MCF 10A (cell line): ENCODE measurements at regions not wholly inside any gene's neighbourhood (a gene's known extent, or its start where the extent isn't known, plus 50 kb on each side); places are given as distances from the start of the nearest gene placed in this dataset.

Experiments used
- BruUV-seq: library from RNA; stranded (reverse); fragments of 400-500 nt; replicated peaks from 2 replicates; lab custom pipeline; 2021; lab: Mats Ljungman, UMichigan
- CTCF ChIA-PET: fragments of 300-600 bp; sonication (Branson Sonifier 250); formaldehyde crosslinking; extraction: SDS; loops from one replicate; lab custom pipeline; 2021; ENCODE audit warnings: antibody characterized with exemption, inconsistent platforms; lab: Yijun Ruan, JAX
- POLR2A ChIA-PET: fragments of 300-600, 350-650 bp; sonication (Branson Sonifier 250); formaldehyde crosslinking; extraction: SDS; loops from one replicate; lab custom pipeline; 2020; ENCODE audit warnings: antibody characterized with exemption, inconsistent platforms; lab: Yijun Ruan, JAX
- DNase-seq: peaks from one replicate; pipeline ENCODE4 v3.0.0-alpha.2; 2018; ENCODE audit not compliant: unreplicated experiment
- H3K27ac Mint-ChIP-seq: one replicate; pipeline ENCODE4 v1.8.0; 2022; ENCODE audit warnings: mild to moderate bottlenecking, low read depth, mixed read lengths; ENCODE audit not compliant: unreplicated experiment
- H3K27me3 Mint-ChIP-seq: one replicate; pipeline ENCODE4 v1.8.0; 2022; ENCODE audit warnings: mixed read lengths; ENCODE audit not compliant: insufficient read depth, unreplicated experiment
- H3K36me3 Mint-ChIP-seq: one replicate; pipeline ENCODE4 v1.8.0; 2022; ENCODE audit warnings: mild to moderate bottlenecking, moderate library complexity, mixed read lengths; ENCODE audit not compliant: insufficient read depth, unreplicated experiment
- H3K4me1 Mint-ChIP-seq: one replicate; pipeline ENCODE4 v1.8.0; 2022; ENCODE audit warnings: mixed read lengths; ENCODE audit not compliant: insufficient read depth, unreplicated experiment
- H3K4me3 Mint-ChIP-seq: one replicate; pipeline ENCODE4 v1.8.0; 2022; ENCODE audit warnings: mild to moderate bottlenecking, moderate library complexity, mixed read lengths; ENCODE audit not compliant: unreplicated experiment
- H3K9me3 Mint-ChIP-seq: one replicate; pipeline ENCODE4 v1.8.0; 2022; ENCODE audit warnings: mixed read lengths; ENCODE audit not compliant: unreplicated experiment
- intact Hi-C: fragments of 100-400 bp; cut with micrococcal nuclease; formaldehyde crosslinking; loops from 2 replicates; pipeline ENCODE4 v1.14.1; 2022
- TF ChIP-seq, protein P1 (sequence below): fragments of 200-600 bp; IDR thresholded peaks from one replicate; pipeline ENCODE4 v1.8.0; 2022; ENCODE audit warnings: antibody characterized with exemption, mild to moderate bottlenecking; ENCODE audit not compliant: unreplicated experiment

DNA sequence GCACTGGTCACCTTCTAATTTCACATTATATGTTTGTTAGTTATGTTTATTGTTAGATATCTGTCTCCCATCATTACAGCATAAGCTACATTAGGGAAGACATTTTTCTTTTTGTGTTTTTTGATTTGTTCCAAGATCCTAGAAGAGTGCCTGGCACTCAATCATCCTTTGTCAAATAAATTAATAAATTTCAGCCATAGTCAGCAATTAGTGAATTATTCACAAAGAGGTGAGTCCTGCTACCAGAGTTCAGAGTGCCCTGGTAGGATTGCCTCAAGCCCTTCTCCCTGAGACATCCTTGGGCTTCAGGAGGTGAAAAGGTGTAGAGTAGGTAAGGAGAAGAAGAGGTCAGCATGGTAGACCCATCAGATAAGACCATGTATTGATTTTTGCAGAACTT is 186.2 kb upstream of the CTAGE1 start:
- CTCF ChIA-PET, result interaction anchor here (1.5 kb wide), 1 partner anchor 13 kb away, joined by 3 read pairs; no protein-coding TSS in a partner anchor
- no peak for DNase-seq
- Mint-ChIP-seq H3K27ac (no peak overlapping the region), H3K9me3 (no peaks in the 10 kb centered on the region), H3K4me3 (no peak overlapping the region), H3K27me3 (peaks cover 10% of the 10 kb centered on the region), H3K36me3 (no peaks in the 10 kb centered on the region), H3K4me1 (peaks cover 14% of the 10 kb centered on the region)
- TF ChIP-seq, protein P1, sequence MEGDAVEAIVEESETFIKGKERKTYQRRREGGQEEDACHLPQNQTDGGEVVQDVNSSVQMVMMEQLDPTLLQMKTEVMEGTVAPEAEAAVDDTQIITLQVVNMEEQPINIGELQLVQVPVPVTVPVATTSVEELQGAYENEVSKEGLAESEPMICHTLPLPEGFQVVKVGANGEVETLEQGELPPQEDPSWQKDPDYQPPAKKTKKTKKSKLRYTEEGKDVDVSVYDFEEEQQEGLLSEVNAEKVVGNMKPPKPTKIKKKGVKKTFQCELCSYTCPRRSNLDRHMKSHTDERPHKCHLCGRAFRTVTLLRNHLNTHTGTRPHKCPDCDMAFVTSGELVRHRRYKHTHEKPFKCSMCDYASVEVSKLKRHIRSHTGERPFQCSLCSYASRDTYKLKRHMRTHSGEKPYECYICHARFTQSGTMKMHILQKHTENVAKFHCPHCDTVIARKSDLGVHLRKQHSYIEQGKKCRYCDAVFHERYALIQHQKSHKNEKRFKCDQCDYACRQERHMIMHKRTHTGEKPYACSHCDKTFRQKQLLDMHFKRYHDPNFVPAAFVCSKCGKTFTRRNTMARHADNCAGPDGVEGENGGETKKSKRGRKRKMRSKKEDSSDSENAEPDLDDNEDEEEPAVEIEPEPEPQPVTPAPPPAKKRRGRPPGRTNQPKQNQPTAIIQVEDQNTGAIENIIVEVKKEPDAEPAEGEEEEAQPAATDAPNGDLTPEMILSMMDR, result no peak
- BruUV-seq, result no TSS peak
- POLR2A ChIA-PET, result interaction anchor here (1.5 kb wide), 1 partner anchor 13 kb away, joined by 3 read pairs; no protein-coding TSS in a partner anchor
- intact Hi-C loops, result no loop called here

DNA sequence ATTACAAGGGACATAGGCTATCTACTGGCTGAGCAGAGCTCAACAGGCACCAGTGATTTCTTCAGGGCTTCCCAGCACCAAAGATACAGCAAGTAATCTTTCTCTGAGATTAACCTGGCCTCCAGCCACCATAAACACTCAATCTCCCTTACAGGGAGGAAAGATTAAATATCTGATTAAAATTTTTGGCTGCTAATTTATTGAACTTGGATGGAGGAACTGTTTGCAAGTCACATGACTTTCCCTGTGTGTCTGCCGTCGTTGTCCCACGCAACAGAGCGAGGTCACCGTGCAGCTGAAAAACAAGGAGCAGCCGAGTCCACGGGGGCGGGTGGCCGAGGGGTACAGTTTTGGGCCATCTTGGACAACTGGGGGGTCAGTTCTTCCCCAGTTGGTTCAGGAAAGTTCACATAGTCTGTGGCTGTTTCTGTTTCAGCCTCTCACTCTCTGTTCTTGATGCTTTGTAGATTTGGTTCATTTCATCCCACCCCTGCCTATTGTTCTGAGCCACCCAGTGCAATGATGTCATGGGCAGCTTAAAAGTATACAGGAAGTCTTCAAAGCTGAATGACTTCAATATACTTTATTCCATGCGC is 186.8 kb upstream of the CTAGE1 start:
- Mint-ChIP-seq H3K27ac (no peak overlapping the region), H3K9me3 (no peaks in the 10 kb centered on the region), H3K36me3 (no peaks in the 10 kb centered on the region), H3K4me1 (peaks cover 14% of the 10 kb centered on the region), H3K4me3 (no peak overlapping the region), H3K27me3 (peaks cover 4% of the 10 kb centered on the region)
- intact Hi-C loops, result no loop called here
- no peak for DNase-seq
- POLR2A ChIA-PET, result interaction anchor here (0.7 to 1.5 kb wide), 2 partner anchors 13 to 16 kb away, joined by 3 read pairs; no protein-coding TSS in a partner anchor
- TF ChIP-seq, protein P1, result no peak
- CTCF ChIA-PET, result interaction anchor here (0.7 to 1.5 kb wide), 2 partner anchors 13 to 102 kb away, joined by 3 read pairs; no protein-coding TSS in a partner anchor
- no TSS peak for BruUV-seq

DNA sequence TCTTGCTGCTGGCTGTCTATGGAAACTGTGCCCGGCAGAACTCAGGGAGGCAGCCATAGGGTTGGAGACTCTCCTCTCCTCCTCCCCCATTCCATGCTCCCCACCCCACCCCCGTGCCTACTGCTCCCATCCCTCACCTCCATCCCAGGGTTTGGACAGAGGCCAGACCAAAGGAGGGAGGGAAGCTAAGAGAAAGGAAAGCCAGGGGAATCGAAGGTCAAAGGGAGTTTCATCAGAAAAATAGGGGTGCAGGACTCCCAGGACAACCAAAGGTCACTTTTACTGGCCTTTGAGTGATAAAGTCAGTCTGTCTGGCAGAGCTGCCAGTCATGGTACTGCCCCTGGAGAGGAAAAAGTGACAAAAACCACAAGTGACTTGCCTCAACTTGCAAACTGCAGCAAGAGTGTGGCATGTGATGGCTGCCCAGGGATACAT is 187.3 kb upstream of the CTAGE1 start:
- CTCF ChIA-PET, result interaction anchor here (0.7 kb wide), 1 partner anchor 102 kb away, joined by 3 read pairs; no protein-coding TSS in a partner anchor
- POLR2A ChIA-PET, result interaction anchor here (0.5 to 0.7 kb wide), 2 partner anchors 16 to 89 kb away, joined by 3 read pairs; no protein-coding TSS in a partner anchor
- no peaks in the 10 kb centered on the region for H3K9me3 Mint-ChIP-seq

DNA sequence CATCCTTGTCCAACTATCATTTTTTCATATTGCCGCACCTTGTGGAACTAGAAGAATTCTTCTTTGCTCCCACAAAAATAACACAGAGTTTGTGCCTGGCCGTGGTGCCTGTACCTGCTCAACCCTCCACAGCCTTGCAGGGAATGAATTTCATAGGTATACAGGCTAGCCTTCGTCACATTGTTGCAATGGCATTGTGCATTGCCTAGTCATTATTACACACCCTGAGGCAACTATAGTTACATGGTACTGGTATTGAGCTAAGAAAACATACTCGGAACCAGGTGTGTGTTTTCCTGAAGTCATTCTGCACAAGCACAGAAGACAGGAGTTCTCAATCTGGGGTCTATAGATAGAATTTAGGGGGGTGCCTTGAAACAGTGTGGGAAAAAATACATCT is 188.0 kb upstream of the CTAGE1 start:
- peaks cover 14% of the 10 kb centered on the region for H3K4me1 Mint-ChIP-seq

More for the DNA sequence above, 187.3 kb upstream of the CTAGE1 start:
- H3K4me1 Mint-ChIP-seq, result peaks cover 14% of the 10 kb centered on the region
- H3K27me3 Mint-ChIP-seq, result no peaks in the 10 kb centered on the region
- intact Hi-C loops, result no loop called here
- peak; percentile 21 for DNase-seq
- no peak overlapping the region for H3K4me3 Mint-ChIP-seq
- no peak overlapping the region for H3K27ac Mint-ChIP-seq
- TF ChIP-seq, protein P1, result no peak
- no peaks in the 10 kb centered on the region for H3K36me3 Mint-ChIP-seq
- BruUV-seq, result no TSS peak

More for the DNA sequence above, 188.0 kb upstream of the CTAGE1 start:
- no TSS peak for BruUV-seq
- no peak overlapping the region for H3K4me3 Mint-ChIP-seq
- H3K36me3 Mint-ChIP-seq, result no peaks in the 10 kb centered on the region
- TF ChIP-seq, protein P1, result no peak
- no peaks in the 10 kb centered on the region for H3K27me3 Mint-ChIP-seq
- CTCF ChIA-PET, result no interaction called here
- DNase-seq, result no peak
- POLR2A ChIA-PET, result interaction anchor here (0.9 kb wide), 1 partner anchor 14 kb away, joined by 3 read pairs; no protein-coding TSS in a partner anchor
- no peak overlapping the region for H3K27ac Mint-ChIP-seq
- no peaks in the 10 kb centered on the region for H3K9me3 Mint-ChIP-seq
- intact Hi-C loops, result no loop called here
